ENCODE measurements at regions not wholly inside any gene's neighbourhood (a gene's known extent, or its start where the extent isn't known, plus 50 kb on each side); places are given as distances from the start of the nearest gene placed in this dataset.

DNA sequence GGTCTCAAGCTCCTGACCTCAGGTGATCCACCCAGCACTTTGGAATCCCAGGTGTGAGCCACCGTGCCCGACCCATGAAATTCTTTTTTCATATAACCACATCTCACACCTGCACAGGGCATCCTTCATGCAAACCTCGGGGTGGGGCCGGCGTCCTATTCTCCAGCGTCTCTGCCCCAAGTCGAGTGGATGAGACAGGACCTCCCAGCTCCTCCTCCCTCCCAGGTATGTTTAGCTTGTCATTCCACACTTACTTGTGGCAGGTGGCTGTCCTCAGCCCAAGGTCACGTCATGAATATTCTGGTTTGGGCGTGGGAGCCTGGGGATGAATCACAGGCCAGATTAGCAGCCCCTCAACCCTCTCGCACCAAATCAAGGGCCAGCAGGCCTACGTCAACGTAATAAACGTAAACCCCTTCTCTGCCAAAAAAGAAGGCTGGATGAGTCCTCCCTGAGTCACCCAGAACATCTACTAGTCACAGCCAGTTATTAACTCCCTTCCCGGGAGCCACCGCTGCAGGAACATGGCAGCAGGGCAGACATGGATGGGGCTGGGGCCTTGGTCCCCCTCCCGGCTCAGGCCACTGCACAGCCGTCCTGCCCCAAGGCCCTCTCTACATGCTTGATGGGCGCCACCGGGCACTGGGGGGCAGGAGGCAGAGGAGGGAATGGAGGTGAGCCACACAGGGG is 91.7 kb downstream of the YTHDF1 start:
- no peak for TF ChIP-seq YBX1 (IDR thresholded peaks at IDR 0.05)
- TF ChIP-seq, protein P1, sequence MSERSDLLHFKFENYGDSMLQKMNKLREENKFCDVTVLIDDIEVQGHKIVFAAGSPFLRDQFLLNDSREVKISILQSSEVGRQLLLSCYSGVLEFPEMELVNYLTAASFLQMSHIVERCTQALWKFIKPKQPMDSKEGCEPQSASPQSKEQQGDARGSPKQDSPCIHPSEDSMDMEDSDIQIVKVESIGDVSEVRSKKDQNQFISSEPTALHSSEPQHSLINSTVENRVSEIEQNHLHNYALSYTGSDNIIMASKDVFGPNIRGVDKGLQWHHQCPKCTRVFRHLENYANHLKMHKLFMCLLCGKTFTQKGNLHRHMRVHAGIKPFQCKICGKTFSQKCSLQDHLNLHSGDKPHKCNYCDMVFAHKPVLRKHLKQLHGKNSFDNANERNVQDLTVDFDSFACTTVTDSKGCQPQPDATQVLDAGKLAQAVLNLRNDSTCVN (CRISPR knock-in tag; IDR thresholded peaks at IDR 0.05): no peak
- TF ChIP-seq FOXJ3 (CRISPR knock-in tag; IDR thresholded peaks at IDR 0.05): no peak
- TF ChIP-seq, protein P2, sequence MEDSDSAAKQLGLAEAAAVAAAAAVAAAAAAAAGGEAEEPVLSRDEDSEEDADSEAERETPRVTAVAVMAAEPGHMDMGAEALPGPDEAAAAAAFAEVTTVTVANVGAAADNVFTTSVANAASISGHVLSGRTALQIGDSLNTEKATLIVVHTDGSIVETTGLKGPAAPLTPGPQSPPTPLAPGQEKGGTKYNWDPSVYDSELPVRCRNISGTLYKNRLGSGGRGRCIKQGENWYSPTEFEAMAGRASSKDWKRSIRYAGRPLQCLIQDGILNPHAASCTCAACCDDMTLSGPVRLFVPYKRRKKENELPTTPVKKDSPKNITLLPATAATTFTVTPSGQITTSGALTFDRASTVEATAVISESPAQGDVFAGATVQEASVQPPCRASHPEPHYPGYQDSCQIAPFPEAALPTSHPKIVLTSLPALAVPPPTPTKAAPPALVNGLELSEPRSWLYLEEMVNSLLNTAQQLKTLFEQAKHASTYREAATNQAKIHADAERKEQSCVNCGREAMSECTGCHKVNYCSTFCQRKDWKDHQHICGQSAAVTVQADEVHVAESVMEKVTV (CRISPR knock-in tag; IDR thresholded peaks at IDR 0.05): no peak
- no peak for TF ChIP-seq PHTF2 (CRISPR knock-in tag; IDR thresholded peaks at IDR 0.05)
- TF ChIP-seq, protein P3, sequence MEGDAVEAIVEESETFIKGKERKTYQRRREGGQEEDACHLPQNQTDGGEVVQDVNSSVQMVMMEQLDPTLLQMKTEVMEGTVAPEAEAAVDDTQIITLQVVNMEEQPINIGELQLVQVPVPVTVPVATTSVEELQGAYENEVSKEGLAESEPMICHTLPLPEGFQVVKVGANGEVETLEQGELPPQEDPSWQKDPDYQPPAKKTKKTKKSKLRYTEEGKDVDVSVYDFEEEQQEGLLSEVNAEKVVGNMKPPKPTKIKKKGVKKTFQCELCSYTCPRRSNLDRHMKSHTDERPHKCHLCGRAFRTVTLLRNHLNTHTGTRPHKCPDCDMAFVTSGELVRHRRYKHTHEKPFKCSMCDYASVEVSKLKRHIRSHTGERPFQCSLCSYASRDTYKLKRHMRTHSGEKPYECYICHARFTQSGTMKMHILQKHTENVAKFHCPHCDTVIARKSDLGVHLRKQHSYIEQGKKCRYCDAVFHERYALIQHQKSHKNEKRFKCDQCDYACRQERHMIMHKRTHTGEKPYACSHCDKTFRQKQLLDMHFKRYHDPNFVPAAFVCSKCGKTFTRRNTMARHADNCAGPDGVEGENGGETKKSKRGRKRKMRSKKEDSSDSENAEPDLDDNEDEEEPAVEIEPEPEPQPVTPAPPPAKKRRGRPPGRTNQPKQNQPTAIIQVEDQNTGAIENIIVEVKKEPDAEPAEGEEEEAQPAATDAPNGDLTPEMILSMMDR (IDR thresholded peaks at IDR 0.05 in 2 of 3, conservative IDR thresholded peaks at IDR 0.05 in 1 of 3; ENCODE audit: insufficient read depth in 2 of 3, low read depth in 1 of 3, low read length in 3 of 3): no peak
- no peak for TF ChIP-seq ZNF445 (CRISPR knock-in tag; IDR thresholded peaks at IDR 0.05; ENCODE audit: low read depth)
- no peak for TF ChIP-seq MYC (IDR thresholded peaks at IDR 0.05; ENCODE audit: low read depth, low read length)
- TF ChIP-seq MYC (CRISPR knock-in tag; IDR thresholded peaks at IDR 0.05; ENCODE audit: borderline replicate concordance, low read depth): no peak
- TF ChIP-seq DMBX1 (CRISPR knock-in tag; IDR thresholded peaks at IDR 0.05; ENCODE audit: borderline replicate concordance): no peak

Measured in K562 (cell line).